ENCODE measurements at regions not wholly inside any gene's neighbourhood (a gene's known extent, or its start where the extent isn't known, plus 50 kb on each side); places are given as distances from the start of the nearest gene placed in this dataset.

GRCh38 chr3:174532776-174533175 is 326.4 kb upstream of the NAALADL2 start:
- TF ChIP-seq CTCF (IDR thresholded peaks at IDR 0.05) (no peak), POLR2A (IDR thresholded peaks at IDR 0.05) (no peak)
